Hematopoietic multipotent progenitor cell (in vitro differentiated cells): ENCODE measurements at regions not wholly inside any gene's neighbourhood (a gene's known extent, or its start where the extent isn't known, plus 50 kb on each side); places are given as distances from the start of the nearest gene placed in this dataset.

ENCODE experiments used
- DNase-seq, 3 donors: peaks; one replicate each; pipeline ENCODE4 v3.0.0-alpha.2; 2011 to 2015; ENCODE audit warnings: low read depth in 2 of 3, low spot score in 2 of 3

DNA sequence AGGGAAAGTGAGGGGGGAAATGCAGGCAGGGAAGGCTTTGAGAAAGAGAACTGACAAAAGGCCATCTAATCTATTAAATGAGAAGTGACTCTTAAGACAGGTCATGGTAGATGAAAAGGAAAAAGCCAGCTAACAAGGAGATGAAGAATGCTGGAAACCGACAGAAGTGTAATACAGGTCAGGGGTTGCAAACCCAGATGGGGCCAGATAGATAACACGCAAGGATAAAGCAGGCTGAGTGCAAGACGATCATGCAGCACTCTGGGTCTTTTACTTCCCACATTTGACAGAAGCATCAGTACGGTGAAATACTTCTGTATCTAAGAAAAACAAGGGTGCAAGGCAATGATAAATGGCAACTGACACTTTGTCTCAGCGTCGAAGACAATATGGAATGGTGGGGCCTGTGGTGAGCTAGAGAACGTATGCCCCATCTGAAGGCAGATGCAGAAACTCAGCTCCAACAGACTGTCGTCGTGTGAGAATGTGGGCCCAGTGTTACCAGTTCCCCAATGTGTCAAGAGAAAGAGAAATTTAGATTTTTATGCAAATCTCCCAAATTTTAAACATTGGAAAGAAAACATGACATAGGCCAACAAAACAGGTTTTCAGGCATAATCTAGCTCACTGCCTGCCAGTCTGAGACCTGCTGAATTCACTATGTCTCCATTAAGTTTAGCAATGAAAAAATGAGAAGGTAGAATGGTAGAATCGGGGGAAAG lies 187.4 kb downstream of the PHLDA1 start:
- no peak for DNase-seq

GRCh38 chr12:75842090-75842489 lies 189.5 kb downstream of the PHLDA1 start:
- DNase-seq, result no peak

DNA sequence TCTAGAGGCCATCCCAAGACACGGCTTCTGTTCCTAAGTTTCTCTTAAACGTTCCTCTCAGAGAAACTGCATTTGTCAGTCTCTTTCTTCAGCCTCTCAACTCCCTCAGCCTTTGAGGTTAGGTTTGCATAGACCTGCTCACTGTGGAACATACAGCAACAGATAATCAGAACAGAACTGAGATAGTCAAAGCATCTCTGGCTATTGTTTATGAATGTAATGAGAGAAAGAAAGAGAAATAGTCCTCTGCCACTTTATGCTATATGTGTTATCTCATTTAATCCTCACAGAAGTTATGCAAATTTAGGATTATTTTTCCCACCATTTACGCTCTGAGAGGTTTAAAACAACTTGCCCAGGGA lies 190.6 kb downstream of the PHLDA1 start:
- no peak for DNase-seq

DNA sequence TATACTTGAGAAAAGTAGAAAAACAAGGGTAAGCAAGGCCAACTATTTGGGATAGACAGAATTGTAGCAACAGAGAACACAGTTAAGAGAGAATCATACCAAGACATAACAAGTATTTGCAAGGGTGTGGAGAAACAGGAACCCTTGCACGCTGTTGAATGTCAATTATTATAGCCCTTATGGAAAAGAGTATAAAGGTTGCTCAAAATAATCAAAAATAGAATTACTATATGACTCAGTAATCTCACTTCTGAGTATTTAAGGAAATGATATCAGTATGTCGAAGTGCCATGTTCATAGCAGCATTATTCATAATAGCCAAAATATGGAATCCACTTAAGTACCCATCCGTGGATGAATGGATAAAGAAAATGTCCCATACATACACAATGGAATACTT lies 193.3 kb downstream of the PHLDA1 start:
- DNase-seq, result no peak

- no peak for DNase-seq
Measured at GRCh38 chr12:75837700-75838099, 193.9 kb downstream of the PHLDA1 start.

GRCh38 chr12:75836533-75836932 lies 195.0 kb downstream of the PHLDA1 start:
- no peak for DNase-seq

GRCh38 chr12:75834591-75834990 lies 197.0 kb downstream of the PHLDA1 start:
- no peak for DNase-seq

DNA sequence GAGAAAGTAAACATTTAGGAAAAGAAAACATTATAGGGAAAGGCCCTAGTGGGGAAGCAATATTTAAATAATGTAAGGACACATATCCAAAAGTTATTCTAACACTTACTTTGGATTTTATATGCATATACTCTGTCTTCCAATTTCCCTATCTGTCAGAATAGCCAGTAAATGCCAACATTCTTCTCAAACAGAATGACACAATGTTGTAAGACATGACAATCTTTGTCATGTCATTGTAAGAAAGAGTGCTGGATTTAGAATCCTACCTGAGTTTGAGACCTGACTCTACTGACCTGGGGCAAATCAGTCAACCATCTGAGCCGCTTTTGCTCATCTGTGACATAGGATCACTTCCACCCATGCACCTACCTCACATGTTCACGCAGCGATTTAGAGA lies 198.3 kb downstream of the PHLDA1 start:
- no peak for DNase-seq

DNA sequence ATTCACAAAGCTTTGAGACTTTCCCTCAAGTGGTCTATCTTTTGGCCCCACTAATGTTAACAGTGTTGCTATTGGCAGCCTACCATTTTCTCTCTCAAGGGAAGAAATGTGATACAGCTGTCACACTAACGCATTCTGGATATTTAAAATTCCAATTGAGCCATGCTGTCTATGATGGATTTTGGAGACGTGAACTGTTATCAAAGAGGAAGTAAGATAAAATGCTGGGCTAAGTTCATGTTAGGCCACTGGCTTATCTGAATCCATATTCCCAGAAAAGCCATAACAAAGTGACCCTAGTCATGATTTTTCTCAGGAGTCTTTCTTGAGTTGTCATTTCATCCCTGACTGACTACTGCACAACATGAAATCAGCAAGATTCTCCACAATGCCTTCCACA lies 200.2 kb downstream of the PHLDA1 start:
- no peak for DNase-seq

DNA sequence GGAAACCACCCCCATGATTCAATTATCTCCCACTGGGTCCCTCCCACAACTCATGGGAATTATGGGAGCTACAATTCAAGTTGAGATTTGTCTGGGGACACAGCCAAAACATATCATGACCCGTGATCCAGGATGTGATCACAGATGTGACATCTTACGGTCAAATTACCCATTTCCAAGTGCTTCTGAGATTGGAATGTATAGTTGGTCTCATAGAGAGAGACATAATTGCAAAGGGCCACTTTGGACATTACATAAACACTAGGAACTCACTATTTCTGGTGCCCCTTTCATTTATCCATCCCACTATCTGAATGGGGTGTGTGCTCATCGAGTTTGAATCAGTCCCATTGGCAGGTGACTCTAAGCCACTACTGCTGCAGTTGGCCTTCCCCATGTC lies 204.5 kb downstream of the PHLDA1 start:
- no peak for DNase-seq

DNA sequence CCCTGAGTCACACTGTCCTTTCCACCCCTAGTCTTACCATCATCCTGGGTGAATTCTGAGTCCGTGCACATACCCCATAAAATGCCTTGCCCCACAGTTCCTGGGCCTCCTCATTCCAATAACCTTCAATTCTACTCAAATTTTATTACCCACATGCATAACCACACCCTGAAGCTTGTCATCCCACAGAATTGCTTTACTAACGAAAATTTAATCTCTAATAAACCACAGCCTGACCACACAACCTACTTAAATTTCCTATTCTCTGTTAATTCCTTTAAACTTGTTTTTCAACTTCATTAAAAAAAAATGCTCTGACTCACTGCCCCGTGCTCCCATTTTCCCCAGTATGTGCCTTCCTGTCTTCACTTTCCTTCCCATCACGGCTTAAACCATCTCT lies 205.9 kb downstream of the PHLDA1 start:
- DNase-seq, result no peak

- no peak for DNase-seq
Measured at GRCh38 chr12:75823475-75823874, 208.1 kb downstream of the PHLDA1 start.

DNA sequence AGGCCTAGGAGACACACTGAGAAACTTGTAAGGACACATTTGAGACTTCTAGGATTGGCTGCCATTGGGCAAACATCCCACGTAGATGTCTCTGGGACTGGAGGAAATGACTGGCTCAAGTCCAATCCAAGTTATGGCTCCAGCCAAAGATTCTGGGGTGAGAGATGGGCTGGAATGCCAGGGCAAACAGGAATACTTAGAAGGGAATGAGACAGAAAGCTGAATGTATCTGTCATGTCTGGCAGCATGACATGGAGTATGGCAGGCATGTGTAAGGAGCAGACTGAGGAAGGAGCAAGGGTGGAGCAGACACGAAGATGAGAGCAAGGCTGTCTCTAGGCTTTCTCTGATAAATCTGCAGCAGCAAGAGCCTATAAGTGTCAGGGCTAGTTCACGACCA lies 209.2 kb downstream of the PHLDA1 start:
- DNase-seq, result no peak

DNA sequence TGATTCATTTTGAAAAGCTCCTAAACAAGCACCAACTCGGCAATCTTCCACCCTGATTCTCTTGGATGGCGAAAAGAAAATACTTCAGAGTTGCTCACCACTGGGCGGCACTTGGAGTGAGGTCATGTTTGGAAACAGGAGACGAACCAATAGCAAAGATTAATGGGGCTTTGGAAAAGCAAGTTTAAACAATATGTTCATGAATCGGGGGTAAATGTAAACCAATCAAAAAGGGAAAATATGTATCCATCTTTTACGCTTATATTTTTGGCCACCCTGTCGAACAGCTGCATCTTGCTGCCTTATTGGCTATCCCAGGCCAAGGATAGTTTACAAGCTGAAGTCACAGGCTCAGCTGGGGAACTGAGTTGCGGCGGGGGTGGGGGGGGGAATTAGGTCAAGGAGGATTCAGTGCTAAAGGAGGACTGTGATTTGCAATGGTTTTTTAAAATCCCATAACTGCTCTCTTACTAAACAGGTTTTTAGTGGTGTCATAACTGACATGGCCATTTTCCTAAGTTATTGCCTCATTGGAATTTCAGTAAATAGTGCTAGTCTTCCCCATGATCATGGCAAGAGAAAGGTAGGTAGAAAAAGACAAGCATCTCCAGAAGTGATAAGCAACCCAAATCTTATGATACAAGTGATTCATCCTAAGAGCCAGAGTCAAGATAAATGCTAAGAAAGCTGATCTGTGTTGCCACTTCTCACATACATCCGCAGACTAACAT lies 210.6 kb downstream of the PHLDA1 start:
- no peak for DNase-seq

- no peak for DNase-seq
Measured at GRCh38 chr12:75820071-75820470, 211.5 kb downstream of the PHLDA1 start.

- no peak for DNase-seq
Measured at GRCh38 chr12:75819512-75819911, 212.1 kb downstream of the PHLDA1 start.

DNA sequence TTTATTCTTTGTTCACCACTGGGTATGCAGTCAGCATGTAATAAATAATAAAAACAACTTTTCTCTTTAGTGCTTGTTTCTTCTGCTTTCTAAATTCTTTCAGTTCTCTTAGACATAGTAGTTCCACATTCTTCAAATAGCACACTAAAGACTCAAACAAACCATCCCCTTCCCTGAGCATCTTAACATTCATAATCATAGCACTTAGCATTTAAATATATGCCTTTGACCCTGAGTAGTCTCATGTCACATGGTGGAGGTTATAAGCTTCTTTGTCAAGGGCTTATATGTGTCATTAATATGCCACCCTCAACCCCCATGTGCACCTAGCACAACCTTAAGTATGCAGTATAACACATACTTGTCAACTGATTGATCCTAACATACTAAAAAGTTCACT lies 212.7 kb downstream of the PHLDA1 start:
- no peak for DNase-seq

- DNase-seq, result peak in 2 of 3 donors; percentile 14 to 18
Measured at GRCh38 chr12:75816897-75817296, 214.7 kb downstream of the PHLDA1 start.

GRCh38 chr12:75815756-75816155 lies 215.8 kb downstream of the PHLDA1 start:
- DNase-seq, result no peak

- peak; percentile 1 to 76 (median 75) for DNase-seq
Measured at GRCh38 chr12:75814851-75815754, 216.5 kb downstream of the PHLDA1 start.

DNA sequence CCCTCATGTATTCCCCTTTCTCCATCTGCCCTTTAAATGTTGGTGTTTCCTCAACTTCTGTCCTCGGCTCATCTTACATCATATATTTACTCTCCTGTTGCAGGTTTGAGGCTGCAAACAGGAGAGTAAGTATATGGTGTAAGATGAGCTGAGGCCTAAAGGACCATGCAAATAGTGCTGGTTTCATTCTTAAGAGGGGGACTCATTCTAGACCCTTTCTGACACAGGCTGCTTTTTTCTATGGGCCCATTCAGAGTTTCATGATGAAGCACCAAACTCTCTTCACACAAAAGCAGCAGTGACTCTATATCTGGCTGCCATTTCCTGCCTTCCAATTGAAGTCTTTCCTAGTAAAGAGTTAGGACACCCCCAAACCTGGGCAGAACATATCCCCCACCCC lies 218.5 kb downstream of the PHLDA1 start:
- DNase-seq, result no peak
